ENCODE measurements at regions not wholly inside any gene's neighbourhood (a gene's known extent, or its start where the extent isn't known, plus 50 kb on each side); places are given as distances from the start of the nearest gene placed in this dataset.

GRCh38 chr2:44051593-44052347 lies 56.0 kb upstream of the LRPPRC start:
- TF ChIP-seq CTCF (conservative IDR thresholded peaks at IDR 0.05) = no peak
- H3K4me1 Mint-ChIP-seq = peaks cover 16% of the 10 kb centered on the region
- DNase-seq (ENCODE audit: low read depth, low spot score) = no peak
- no peaks in the 10 kb centered on the region for H3K36me3 Mint-ChIP-seq (ENCODE audit: low read depth)
- H3K27ac Mint-ChIP-seq (ENCODE audit: unreplicated experiment) = peak overlapping the region; percentile 88
- H3K9me3 Mint-ChIP-seq = no peaks in the 10 kb centered on the region
- H3K4me3 Mint-ChIP-seq = peak overlapping the region; percentile 33
- no peaks in the 10 kb centered on the region for H3K27me3 Mint-ChIP-seq (ENCODE audit: low read depth)

- Mint-ChIP-seq H3K27ac (ENCODE audit: unreplicated experiment) (no peak overlapping the region), H3K4me3 (no peak overlapping the region), H3K4me1 (peaks cover 16% of the 10 kb centered on the region), H3K36me3 (ENCODE audit: low read depth) (no peaks in the 10 kb centered on the region), H3K9me3 (no peaks in the 10 kb centered on the region), H3K27me3 (ENCODE audit: low read depth) (no peaks in the 10 kb centered on the region)
- TF ChIP-seq CTCF (conservative IDR thresholded peaks at IDR 0.05) = no peak
- DNase-seq (ENCODE audit: low read depth, low spot score) = no peak
Measured at GRCh38 chr2:44052584-44052983, 56.8 kb upstream of the LRPPRC start.

GRCh38 chr2:44053052-44053451 lies 57.3 kb upstream of the LRPPRC start:
- H3K9me3 Mint-ChIP-seq = no peaks in the 10 kb centered on the region
- no peaks in the 10 kb centered on the region for H3K36me3 Mint-ChIP-seq (ENCODE audit: low read depth)
- no peak for DNase-seq (ENCODE audit: low read depth, low spot score)
- peaks cover 16% of the 10 kb centered on the region for H3K4me1 Mint-ChIP-seq
- no peak overlapping the region for H3K27ac Mint-ChIP-seq (ENCODE audit: unreplicated experiment)
- H3K27me3 Mint-ChIP-seq (ENCODE audit: low read depth) = no peaks in the 10 kb centered on the region
- no peak overlapping the region for H3K4me3 Mint-ChIP-seq
- no peak for TF ChIP-seq CTCF (conservative IDR thresholded peaks at IDR 0.05)

- H3K4me1 Mint-ChIP-seq = peaks cover 16% of the 10 kb centered on the region
- no peak overlapping the region for H3K4me3 Mint-ChIP-seq
- DNase-seq (ENCODE audit: low read depth, low spot score) = no peak
- H3K27me3 Mint-ChIP-seq (ENCODE audit: low read depth) = no peaks in the 10 kb centered on the region
- no peaks in the 10 kb centered on the region for H3K36me3 Mint-ChIP-seq (ENCODE audit: low read depth)
- H3K27ac Mint-ChIP-seq (ENCODE audit: unreplicated experiment) = no peak overlapping the region
- no peaks in the 10 kb centered on the region for H3K9me3 Mint-ChIP-seq
- no peak for TF ChIP-seq CTCF (conservative IDR thresholded peaks at IDR 0.05)
Measured at GRCh38 chr2:44053456-44053855, 57.7 kb upstream of the LRPPRC start.

- peaks cover 16% of the 10 kb centered on the region for H3K4me1 Mint-ChIP-seq
- H3K27ac Mint-ChIP-seq (ENCODE audit: unreplicated experiment) = no peak overlapping the region
- no peaks in the 10 kb centered on the region for H3K9me3 Mint-ChIP-seq
- no peak for TF ChIP-seq CTCF (conservative IDR thresholded peaks at IDR 0.05)
- H3K27me3 Mint-ChIP-seq (ENCODE audit: low read depth) = no peaks in the 10 kb centered on the region
- no peaks in the 10 kb centered on the region for H3K36me3 Mint-ChIP-seq (ENCODE audit: low read depth)
- no peak overlapping the region for H3K4me3 Mint-ChIP-seq
- no peak for DNase-seq (ENCODE audit: low read depth, low spot score)
Measured at GRCh38 chr2:44055229-44055628, 59.4 kb upstream of the LRPPRC start.

Measured in neural crest cell (in vitro differentiated cells).